Lower lobe of right lung (tissue), 2 donors: ENCODE measurements at regions not wholly inside any gene's neighbourhood (a gene's known extent, or its start where the extent isn't known, plus 50 kb on each side); places are given as distances from the start of the nearest gene placed in this dataset.

Source experiments
- ATAC-seq, 2 donors: fragments of 200-7000 bp; cut with Tn5 transposase; one replicate each; pipeline ENCODE4 v1.9.1; 2020 to 2022; ENCODE audit warnings: mild to moderate bottlenecking in 2 of 2, moderate library complexity in 2 of 2
- DNase-seq: peaks from one replicate; pipeline ENCODE4 v3.0.0-alpha.2; 2020
- H3K27ac ChIP-seq: fragments of 200-600 bp; one replicate; pipeline ENCODE4 v1.8.0; 2022
- H3K27me3 ChIP-seq: fragments of 200-600 bp; one replicate; pipeline ENCODE4 v1.8.0; 2022; ENCODE audit warnings: low read depth
- H3K36me3 ChIP-seq: fragments of 200-600 bp; one replicate; pipeline ENCODE4 v1.8.0; 2022; ENCODE audit warnings: mild to moderate bottlenecking
- H3K4me1 ChIP-seq: fragments of 200-600 bp; one replicate; pipeline ENCODE4 v1.8.0; 2022
- H3K4me3 ChIP-seq: fragments of 200-600 bp; one replicate; pipeline ENCODE4 v1.8.0; 2022; ENCODE audit warnings: mild to moderate bottlenecking
- H3K9me3 ChIP-seq: fragments of 200-600 bp; one replicate; pipeline ENCODE4 v1.8.0; 2022
- CTCF ChIP-seq: fragments of 200-600 bp; IDR thresholded peaks from one replicate; pipeline ENCODE4 v1.8.0; 2022; ENCODE audit warnings: antibody characterized with exemption, mild to moderate bottlenecking
- intact Hi-C: fragments of 100-400 bp; cut with DNase I; formaldehyde crosslinking; loops from one replicate; pipeline ENCODE4 v1.11.0; 2022
- donor health status: DM: no; HTN: yes; CAD: no; lungs with severe emphysema.

GRCh38 chr6:104526376-104526775 lies 333.3 kb downstream of the HACE1 start:
- no peaks in the 10 kb centered on the region for H3K36me3 ChIP-seq
- DNase-seq (no peak), ATAC-seq (no peak)
- H3K4me3 ChIP-seq = no peak overlapping the region
- no peaks in the 10 kb centered on the region for H3K9me3 ChIP-seq
- intact Hi-C loops = no loop called here
- H3K27ac ChIP-seq = peak overlapping the region; percentile 40
- H3K4me1 ChIP-seq = peaks cover 9% of the 10 kb centered on the region
- no peak for TF ChIP-seq CTCF
- no peaks in the 10 kb centered on the region for H3K27me3 ChIP-seq

GRCh38 chr6:104525677-104526322 lies 333.9 kb downstream of the HACE1 start:
- ATAC-seq (peak; percentile 91 to 95), DNase-seq (peak; percentile 78)
- intact Hi-C loops = no loop called here
- peak; percentile 90 for TF ChIP-seq CTCF
- H3K9me3 ChIP-seq = no peaks in the 10 kb centered on the region
- H3K27ac ChIP-seq = peak overlapping the region; percentile 40
- H3K4me3 ChIP-seq = peak overlapping the region; percentile 33
- H3K4me1 ChIP-seq = peaks cover 9% of the 10 kb centered on the region
- H3K36me3 ChIP-seq = no peaks in the 10 kb centered on the region
- no peaks in the 10 kb centered on the region for H3K27me3 ChIP-seq

GRCh38 chr6:104522533-104522932 lies 337.2 kb downstream of the HACE1 start:
- DNase-seq (no peak), ATAC-seq (no peak)
- Histone ChIP-seq H3K4me3 (no peak overlapping the region), H3K4me1 (peaks cover 9% of the 10 kb centered on the region), H3K36me3 (no peaks in the 10 kb centered on the region), H3K27ac (no peak overlapping the region), H3K27me3 (no peaks in the 10 kb centered on the region), H3K9me3 (no peaks in the 10 kb centered on the region)
- no peak for TF ChIP-seq CTCF
- intact Hi-C loops = no loop called here

- no peak overlapping the region for H3K4me3 ChIP-seq
- H3K4me1 ChIP-seq = peaks cover 9% of the 10 kb centered on the region
- no peaks in the 10 kb centered on the region for H3K36me3 ChIP-seq
- no peaks in the 10 kb centered on the region for H3K9me3 ChIP-seq
- ATAC-seq (no peak), DNase-seq (no peak)
- intact Hi-C loops = no loop called here
- H3K27me3 ChIP-seq = no peaks in the 10 kb centered on the region
- no peak for TF ChIP-seq CTCF
- no peak overlapping the region for H3K27ac ChIP-seq
Measured at GRCh38 chr6:104521176-104521575, 338.5 kb downstream of the HACE1 start.

GRCh38 chr6:104519566-104519965 lies 340.2 kb downstream of the HACE1 start:
- H3K9me3 ChIP-seq = no peaks in the 10 kb centered on the region
- no peaks in the 10 kb centered on the region for H3K27me3 ChIP-seq
- DNase-seq (no peak), ATAC-seq (no peak)
- intact Hi-C loops = no loop called here
- no peaks in the 10 kb centered on the region for H3K36me3 ChIP-seq
- no peak overlapping the region for H3K27ac ChIP-seq
- no peak for TF ChIP-seq CTCF
- no peak overlapping the region for H3K4me3 ChIP-seq
- H3K4me1 ChIP-seq = no peaks in the 10 kb centered on the region

- Histone ChIP-seq H3K36me3 (no peaks in the 10 kb centered on the region), H3K27me3 (no peaks in the 10 kb centered on the region), H3K4me1 (no peaks in the 10 kb centered on the region), H3K4me3 (no peak overlapping the region), H3K9me3 (no peaks in the 10 kb centered on the region), H3K27ac (no peak overlapping the region)
- DNase-seq = no peak
- no peak for ATAC-seq
- no peak for TF ChIP-seq CTCF
- intact Hi-C loops = no loop called here
Measured at GRCh38 chr6:104509355-104509754, 350.4 kb downstream of the HACE1 start.
